ENCODE measurements at regions not wholly inside any gene's neighbourhood (a gene's known extent, or its start where the extent isn't known, plus 50 kb on each side); places are given as distances from the start of the nearest gene placed in this dataset.

DNA sequence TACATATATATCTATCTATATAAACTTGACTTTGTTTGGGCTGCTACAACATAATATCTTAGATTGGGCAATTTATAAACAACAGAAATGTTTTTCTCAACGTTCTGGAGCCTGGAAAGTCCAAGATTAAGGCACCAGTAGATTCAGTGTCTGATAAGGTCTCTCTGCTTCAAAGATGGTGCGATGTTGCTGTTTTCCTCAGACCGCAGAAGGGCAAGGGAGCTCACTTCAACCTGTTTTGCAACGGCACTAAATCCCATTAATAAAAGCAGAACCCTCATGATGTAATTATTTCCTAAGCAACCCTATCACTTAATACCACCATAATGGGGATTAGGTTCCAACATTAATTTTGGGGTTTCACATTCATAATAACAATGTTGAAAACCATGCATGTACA, 1134.8 kb downstream of the NSUN3 start:
- TF ChIP-seq POLR2A (IDR thresholded peaks at IDR 0.05) = no peak
- TF ChIP-seq, protein P1, sequence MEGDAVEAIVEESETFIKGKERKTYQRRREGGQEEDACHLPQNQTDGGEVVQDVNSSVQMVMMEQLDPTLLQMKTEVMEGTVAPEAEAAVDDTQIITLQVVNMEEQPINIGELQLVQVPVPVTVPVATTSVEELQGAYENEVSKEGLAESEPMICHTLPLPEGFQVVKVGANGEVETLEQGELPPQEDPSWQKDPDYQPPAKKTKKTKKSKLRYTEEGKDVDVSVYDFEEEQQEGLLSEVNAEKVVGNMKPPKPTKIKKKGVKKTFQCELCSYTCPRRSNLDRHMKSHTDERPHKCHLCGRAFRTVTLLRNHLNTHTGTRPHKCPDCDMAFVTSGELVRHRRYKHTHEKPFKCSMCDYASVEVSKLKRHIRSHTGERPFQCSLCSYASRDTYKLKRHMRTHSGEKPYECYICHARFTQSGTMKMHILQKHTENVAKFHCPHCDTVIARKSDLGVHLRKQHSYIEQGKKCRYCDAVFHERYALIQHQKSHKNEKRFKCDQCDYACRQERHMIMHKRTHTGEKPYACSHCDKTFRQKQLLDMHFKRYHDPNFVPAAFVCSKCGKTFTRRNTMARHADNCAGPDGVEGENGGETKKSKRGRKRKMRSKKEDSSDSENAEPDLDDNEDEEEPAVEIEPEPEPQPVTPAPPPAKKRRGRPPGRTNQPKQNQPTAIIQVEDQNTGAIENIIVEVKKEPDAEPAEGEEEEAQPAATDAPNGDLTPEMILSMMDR (IDR thresholded peaks at IDR 0.05) = no peak
